ENCODE measurements at regions not wholly inside any gene's neighbourhood (a gene's known extent, or its start where the extent isn't known, plus 50 kb on each side); places are given as distances from the start of the nearest gene placed in this dataset.

GRCh38 chr4:12894062-12894461, 590.1 kb downstream of the RAB28 start:
- Histone ChIP-seq H3K27ac (ENCODE audit: low read length in 2 of 2) (no peak overlapping the region), H3K27me3 (replicated peaks in 1 of 4; ENCODE audit: control extremely low read depth in 1 of 4, control insufficient read depth in 3 of 4, insufficient read depth in 4 of 4, low read length in 3 of 4) (no peaks in the 10 kb centered on the region), H4K20me1 (ENCODE audit: control insufficient read depth, insufficient read depth, low read length, poor library complexity, severe bottlenecking) (no peaks in the 10 kb centered on the region), H2AFZ (ENCODE audit: insufficient read depth, low read depth, low read length, poor library complexity, severe bottlenecking) (no peak overlapping the region), H3K36me3 (replicated peaks in 1 of 2; ENCODE audit: control extremely low read depth in 1 of 2, control insufficient read depth in 1 of 2, extremely low read depth in 1 of 2, insufficient read depth in 2 of 2, low read length in 1 of 2) (no peaks in the 10 kb centered on the region), H3K9ac (ENCODE audit: low read length) (no peak overlapping the region), H3K4me1 (ENCODE audit: control insufficient read depth in 2 of 2, insufficient read depth in 2 of 2, low read length in 2 of 2) (no peaks in the 10 kb centered on the region), H3K4me3 (ENCODE audit: control extremely low read depth in 1 of 5, extremely low read depth in 1 of 5, insufficient read depth in 1 of 5, low read depth in 2 of 5, low read length in 4 of 5) (no peak overlapping the region), H3K4me2 (replicated peaks; ENCODE audit: low read depth, low read length, poor library complexity, severe bottlenecking) (no peak overlapping the region), H3K9me3 (ENCODE audit: control extremely low read depth in 1 of 3, control insufficient read depth in 2 of 3, insufficient read depth in 1 of 3, low read length in 2 of 3) (no peaks in the 10 kb centered on the region), H3K79me2 (ENCODE audit: control insufficient read depth, insufficient read depth, low read length) (no peaks in the 10 kb centered on the region)
- POLR2A ChIA-PET = no interaction called here
- TF ChIP-seq EZH2 (IDR thresholded peaks at IDR 0.05; ENCODE audit: borderline replicate concordance, insufficient read depth, low read depth, low read length, poor library complexity, severe bottlenecking) (no peak), CTCF (IDR thresholded peaks at IDR 0.05) (no peak)
- DNase-seq (no peak), ATAC-seq (ENCODE audit: low read depth) (no peak)
- intact Hi-C loops (cut with micrococcal nuclease) = no loop called here
- Mint-ChIP-seq H3K27ac (no peak overlapping the region), H3K9me3 (ENCODE audit: insufficient read depth) (peaks cover 3% of the 10 kb centered on the region), H3K4me1 (no peaks in the 10 kb centered on the region), H3K4me3 (no peak overlapping the region), H3K27me3 (no peaks in the 10 kb centered on the region)
- no CpG with 5 or more reads among the region's 1 CpG for WGBS (ENCODE audit: insufficient coverage)
- CTCF ChIA-PET = no interaction called here

GRCh38 chr4:12889054-12889453, 595.1 kb downstream of the RAB28 start:
- no peaks in the 10 kb centered on the region for H3K79me2 ChIP-seq (ENCODE audit: control insufficient read depth, insufficient read depth, low read length)
- no peaks in the 10 kb centered on the region for H3K4me1 Mint-ChIP-seq
- H3K27ac ChIP-seq (ENCODE audit: low read length in 2 of 2) = no peak overlapping the region
- no peak overlapping the region for H3K9ac ChIP-seq (ENCODE audit: low read length)
- H3K9me3 ChIP-seq (ENCODE audit: control extremely low read depth in 1 of 3, control insufficient read depth in 2 of 3, insufficient read depth in 1 of 3, low read length in 2 of 3) = peaks cover 0 to 16% (median 0%) of the 10 kb centered on the region in 3 donors
- peaks cover 3% of the 10 kb centered on the region for H3K9me3 Mint-ChIP-seq (ENCODE audit: insufficient read depth)
- H3K4me3 Mint-ChIP-seq = no peak overlapping the region
- intact Hi-C loops (cut with micrococcal nuclease) = no loop called here
- H2AFZ ChIP-seq (ENCODE audit: insufficient read depth, low read depth, low read length, poor library complexity, severe bottlenecking) = no peak overlapping the region
- TF ChIP-seq EZH2 (IDR thresholded peaks at IDR 0.05; ENCODE audit: borderline replicate concordance, insufficient read depth, low read depth, low read length, poor library complexity, severe bottlenecking) (no peak), CTCF (IDR thresholded peaks at IDR 0.05) (no peak)
- 100% methylated on average over 2 of the region's 3 CpGs for WGBS (ENCODE audit: insufficient coverage)
- DNase-seq (no peak), ATAC-seq (ENCODE audit: low read depth) (no peak)
- H3K4me2 ChIP-seq (replicated peaks; ENCODE audit: low read depth, low read length, poor library complexity, severe bottlenecking) = no peak overlapping the region
- ChIA-PET CTCF (no interaction called here), POLR2A (no interaction called here)
- no peaks in the 10 kb centered on the region for H3K36me3 ChIP-seq (replicated peaks in 1 of 2; ENCODE audit: control extremely low read depth in 1 of 2, control insufficient read depth in 1 of 2, extremely low read depth in 1 of 2, insufficient read depth in 2 of 2, low read length in 1 of 2)
- no peaks in the 10 kb centered on the region for H3K27me3 ChIP-seq (replicated peaks in 1 of 4; ENCODE audit: control extremely low read depth in 1 of 4, control insufficient read depth in 3 of 4, insufficient read depth in 4 of 4, low read length in 3 of 4)
- H3K27me3 Mint-ChIP-seq = no peaks in the 10 kb centered on the region
- H3K4me1 ChIP-seq (ENCODE audit: control insufficient read depth in 2 of 2, insufficient read depth in 2 of 2, low read length in 2 of 2) = no peaks in the 10 kb centered on the region
- H3K27ac Mint-ChIP-seq = no peak overlapping the region
- H3K4me3 ChIP-seq (ENCODE audit: control extremely low read depth in 1 of 5, extremely low read depth in 1 of 5, insufficient read depth in 1 of 5, low read depth in 2 of 5, low read length in 4 of 5) = no peak overlapping the region
- H4K20me1 ChIP-seq (ENCODE audit: control insufficient read depth, insufficient read depth, low read length, poor library complexity, severe bottlenecking) = no peaks in the 10 kb centered on the region

All from B cell (primary cell).